ENCODE measurements at regions not wholly inside any gene's neighbourhood (a gene's known extent, or its start where the extent isn't known, plus 50 kb on each side); places are given as distances from the start of the nearest gene placed in this dataset.

DNA sequence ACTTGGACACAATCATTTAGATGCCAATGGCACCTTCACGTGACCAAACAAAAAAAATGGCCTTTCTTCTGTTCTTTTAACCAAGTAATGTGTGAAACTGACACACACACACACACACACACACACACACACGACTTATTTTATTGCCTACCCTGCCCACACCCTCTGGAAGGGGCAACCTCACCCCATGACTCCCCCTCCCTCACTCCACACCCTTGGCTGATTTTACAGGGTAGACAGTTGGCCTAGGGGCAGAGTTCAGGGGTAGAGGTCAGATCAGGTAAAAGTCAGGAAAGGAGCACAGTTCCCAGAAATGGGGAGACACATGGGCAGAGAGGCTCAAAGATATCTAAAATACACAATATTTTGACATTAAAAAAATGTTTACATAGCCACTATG is 144.8 kb upstream of the GJB5 start:
- H3K4me2 ChIP-seq (ENCODE audit: low read length): no peak overlapping the region
- no peak for TF ChIP-seq ZBTB33 (IDR thresholded peaks at IDR 0.05; ENCODE audit: extremely low read depth, insufficient replicate concordance, low read length)
- TF ChIP-seq, protein P1, sequence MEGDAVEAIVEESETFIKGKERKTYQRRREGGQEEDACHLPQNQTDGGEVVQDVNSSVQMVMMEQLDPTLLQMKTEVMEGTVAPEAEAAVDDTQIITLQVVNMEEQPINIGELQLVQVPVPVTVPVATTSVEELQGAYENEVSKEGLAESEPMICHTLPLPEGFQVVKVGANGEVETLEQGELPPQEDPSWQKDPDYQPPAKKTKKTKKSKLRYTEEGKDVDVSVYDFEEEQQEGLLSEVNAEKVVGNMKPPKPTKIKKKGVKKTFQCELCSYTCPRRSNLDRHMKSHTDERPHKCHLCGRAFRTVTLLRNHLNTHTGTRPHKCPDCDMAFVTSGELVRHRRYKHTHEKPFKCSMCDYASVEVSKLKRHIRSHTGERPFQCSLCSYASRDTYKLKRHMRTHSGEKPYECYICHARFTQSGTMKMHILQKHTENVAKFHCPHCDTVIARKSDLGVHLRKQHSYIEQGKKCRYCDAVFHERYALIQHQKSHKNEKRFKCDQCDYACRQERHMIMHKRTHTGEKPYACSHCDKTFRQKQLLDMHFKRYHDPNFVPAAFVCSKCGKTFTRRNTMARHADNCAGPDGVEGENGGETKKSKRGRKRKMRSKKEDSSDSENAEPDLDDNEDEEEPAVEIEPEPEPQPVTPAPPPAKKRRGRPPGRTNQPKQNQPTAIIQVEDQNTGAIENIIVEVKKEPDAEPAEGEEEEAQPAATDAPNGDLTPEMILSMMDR (IDR thresholded peaks at IDR 0.05 in 2 of 3, conservative IDR thresholded peaks at IDR 0.05 in 1 of 3; ENCODE audit: borderline replicate concordance in 1 of 3, insufficient read depth in 1 of 3, low read depth in 2 of 3, low read length in 2 of 3): no peak
- TF ChIP-seq JUND (IDR thresholded peaks at IDR 0.05): no peak
- no peak for TF ChIP-seq EZH2 (IDR thresholded peaks at IDR 0.05)
- no peak for TF ChIP-seq ZFX (IDR thresholded peaks at IDR 0.05)
- no peak for TF ChIP-seq EZH2phosphoT487 (IDR thresholded peaks at IDR 0.05; ENCODE audit: borderline replicate concordance)
- no peak for TF ChIP-seq EGR1 (IDR thresholded peaks at IDR 0.05; ENCODE audit: low read depth)
- TF ChIP-seq ELF1 (IDR thresholded peaks at IDR 0.05; ENCODE audit: borderline replicate concordance, low read depth): no peak
- TF ChIP-seq YY1 (IDR thresholded peaks at IDR 0.05; ENCODE audit: extremely low read depth, insufficient replicate concordance, low read depth, low read length): no peak
- no peak for TF ChIP-seq CBX3 (IDR thresholded peaks at IDR 0.05; ENCODE audit: low read depth)
- peaks cover 40% of the 10 kb centered on the region for H3K27me3 ChIP-seq (ENCODE audit: insufficient read depth, low read length)
- no peak overlapping the region for H3K4me3 ChIP-seq (replicated peaks in 1 of 2; ENCODE audit: low read depth in 1 of 2, low read length in 2 of 2)
- ATAC-seq: no peak
- no peaks in the 10 kb centered on the region for H3K79me2 ChIP-seq (ENCODE audit: insufficient read depth, low read length)
- H3K36me3 ChIP-seq (ENCODE audit: control insufficient read depth in 1 of 2, insufficient read depth in 2 of 2, low read length in 2 of 2): no peaks in the 10 kb centered on the region
- no peak for DNase-seq (ENCODE audit: low read depth, low spot score)
- no peak overlapping the region for H3K27ac ChIP-seq (ENCODE audit: low read depth, low read length)
- H3K9me3 ChIP-seq (ENCODE audit: control insufficient read depth in 1 of 2, insufficient read depth in 1 of 2, low read depth in 1 of 2, low read length in 2 of 2): no peaks in the 10 kb centered on the region
- ChIA-PET POLR2A (no interaction called here), CTCF (no interaction called here), RAD21 (ENCODE audit: low non-redundant PET in 1 of 2, low total read pairs in 2 of 2, uncharacterized antibody in 2 of 2, unreplicated experiment in 2 of 2) (no interaction called here)
- intact Hi-C loops (cut with micrococcal nuclease): no loop called here
- BruUV-seq (replicated peaks): no TSS peak
- H2AFZ ChIP-seq (ENCODE audit: low read depth, low read length, poor library complexity, severe bottlenecking): no peak overlapping the region
- H3K4me1 ChIP-seq (ENCODE audit: control insufficient read depth in 1 of 2, insufficient read depth in 2 of 2, low read length in 2 of 2): no peaks in the 10 kb centered on the region
- H3K9ac ChIP-seq (ENCODE audit: low read length): no peak overlapping the region
- no peaks in the 10 kb centered on the region for H3K9me2 ChIP-seq (ENCODE audit: insufficient read depth)
- H4K20me1 ChIP-seq (ENCODE audit: insufficient read depth): no peaks in the 10 kb centered on the region

Data from HCT116 (cell line).